Hepatocyte (in vitro differentiated cells): ENCODE measurements at regions not wholly inside any gene's neighbourhood (a gene's known extent, or its start where the extent isn't known, plus 50 kb on each side); places are given as distances from the start of the nearest gene placed in this dataset.
A peak's percentile ranks its signal among the peaks of the same experiment; 100 is the strongest.
"Not testable (repeated sequence)": the region's sequence is repeated elsewhere in the genome, so short reads cannot be mapped to it uniquely, and the experiment has no call there.

Experiments
- DNase-seq: peaks from one replicate; pipeline ENCODE4 v3.0.0-alpha.2; 2016; ENCODE audit warnings: low spot score
- H2AFZ ChIP-seq: fragments of 200-600 bp; sonication (generic); 2 replicates; pipeline ENCODE4 v1.6.0; 2016; ENCODE audit warnings: antibody characterized with exemption, mild to moderate bottlenecking
- H3K27ac ChIP-seq: fragments of 200-600 bp; sonication (generic); 2 replicates; pipeline ENCODE4 v1.5.1; 2016; ENCODE audit warnings: mild to moderate bottlenecking
- H3K27me3 ChIP-seq: fragments of 200-600 bp; sonication (generic); 2 replicates; pipeline ENCODE4 v1.6.1; 2016
- H3K36me3 ChIP-seq: fragments of 200-600 bp; sonication (generic); replicated peaks from 2 replicates; pipeline ENCODE4 v1.5.1; 2016; ENCODE audit warnings: low read depth; ENCODE audit not compliant: insufficient read depth
- H3K4me1 ChIP-seq: fragments of 200-600 bp; sonication (generic); 2 replicates; pipeline ENCODE4 v1.5.1; 2016; ENCODE audit warnings: mild to moderate bottlenecking, moderate library complexity; ENCODE audit not compliant: insufficient read depth
- H3K4me2 ChIP-seq: fragments of 200-600 bp; sonication (generic); 2 replicates; pipeline ENCODE4 v1.6.0; 2016
- H3K4me3 ChIP-seq: fragments of 200-600 bp; sonication (generic); 2 replicates; pipeline ENCODE4 v1.5.1; 2016; ENCODE audit warnings: mild to moderate bottlenecking
- H3K79me2 ChIP-seq: fragments of 200-600 bp; sonication (generic); 2 replicates; pipeline ENCODE4 v1.6.0; 2017; ENCODE audit warnings: mild to moderate bottlenecking
- H3K9me2 ChIP-seq: fragments of 200-600 bp; sonication (generic); replicated peaks from 2 replicates; pipeline ENCODE4 v1.6.0; 2017; ENCODE audit warnings: mild to moderate bottlenecking; ENCODE audit not compliant: insufficient read depth
- H3K9me3 ChIP-seq: fragments of 200-600 bp; sonication (generic); 2 replicates; pipeline ENCODE4 v1.5.1; 2016; ENCODE audit warnings: low read depth, mild to moderate bottlenecking
- H4K20me1 ChIP-seq: fragments of 200-600 bp; sonication (generic); 2 replicates; pipeline ENCODE4 v1.6.0; 2016; ENCODE audit warnings: mild to moderate bottlenecking; ENCODE audit not compliant: insufficient read depth, poor library complexity, severe bottlenecking
- EZH2 ChIP-seq: fragments of 200-600 bp; sonication (generic); IDR thresholded peaks from 2 replicates; pipeline ENCODE4 v1.6.1; 2016; ENCODE audit warnings: antibody characterized with exemption, mild to moderate bottlenecking, borderline replicate concordance
- EZH2phosphoT487 ChIP-seq: fragments of 200-600 bp; sonication (generic); IDR thresholded peaks from one replicate; pipeline ENCODE4 v1.6.1; 2018; ENCODE audit warnings: antibody characterized with exemption, mild to moderate bottlenecking, low read depth, moderate library complexity; ENCODE audit not compliant: unreplicated experiment, severe bottlenecking
- WGBS: methylation state at CpG from one replicate; pipeline ENCODE4 v1.1.6; 2016; ENCODE audit warnings: low lambda C conversion rate; ENCODE audit errors: missing lambda C conversion rate; 5-methylcytosine and 5-hydroxymethylcytosine counted together
- TF ChIP-seq, protein P1 (sequence below): fragments of 200-600 bp; sonication (generic); IDR thresholded peaks from 2 replicates; pipeline ENCODE4 v1.5.1; 2016; ENCODE audit warnings: antibody characterized with exemption, mild to moderate bottlenecking; ENCODE audit not compliant: poor library complexity

DNA sequence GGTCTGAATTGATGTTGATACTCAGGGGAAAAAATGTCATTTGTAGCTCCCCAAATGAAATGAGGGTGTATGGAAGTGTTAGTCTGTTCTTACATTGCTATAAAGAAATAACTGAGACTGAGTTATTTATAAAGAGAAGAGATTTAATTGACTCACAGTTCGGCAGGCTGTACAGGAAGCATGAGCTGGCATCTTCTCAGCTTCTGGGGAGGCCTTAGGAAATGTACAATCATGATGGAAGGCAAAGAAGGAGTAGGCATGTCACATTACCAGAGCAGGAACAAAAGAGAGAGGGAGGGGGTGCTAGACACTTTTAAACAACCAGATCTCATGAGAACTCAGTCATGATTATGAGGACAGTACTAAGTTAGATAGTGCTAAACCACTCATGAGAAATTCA, 1199.9 kb upstream of the DIAPH2 start:
- no peaks in the 10 kb centered on the region for H3K9me2 ChIP-seq
- H3K27ac ChIP-seq: no peak overlapping the region
- no peak overlapping the region for H3K4me2 ChIP-seq
- H4K20me1 ChIP-seq: no peaks in the 10 kb centered on the region
- no peak overlapping the region for H3K4me3 ChIP-seq
- no peaks in the 10 kb centered on the region for H3K36me3 ChIP-seq
- 72% methylated on average over 1 of the region's 1 CpG for WGBS
- no peaks in the 10 kb centered on the region for H3K27me3 ChIP-seq
- H3K4me1 ChIP-seq: no peaks in the 10 kb centered on the region
- TF ChIP-seq EZH2phosphoT487 (no peak), EZH2 (no peak)
- TF ChIP-seq, protein P1, sequence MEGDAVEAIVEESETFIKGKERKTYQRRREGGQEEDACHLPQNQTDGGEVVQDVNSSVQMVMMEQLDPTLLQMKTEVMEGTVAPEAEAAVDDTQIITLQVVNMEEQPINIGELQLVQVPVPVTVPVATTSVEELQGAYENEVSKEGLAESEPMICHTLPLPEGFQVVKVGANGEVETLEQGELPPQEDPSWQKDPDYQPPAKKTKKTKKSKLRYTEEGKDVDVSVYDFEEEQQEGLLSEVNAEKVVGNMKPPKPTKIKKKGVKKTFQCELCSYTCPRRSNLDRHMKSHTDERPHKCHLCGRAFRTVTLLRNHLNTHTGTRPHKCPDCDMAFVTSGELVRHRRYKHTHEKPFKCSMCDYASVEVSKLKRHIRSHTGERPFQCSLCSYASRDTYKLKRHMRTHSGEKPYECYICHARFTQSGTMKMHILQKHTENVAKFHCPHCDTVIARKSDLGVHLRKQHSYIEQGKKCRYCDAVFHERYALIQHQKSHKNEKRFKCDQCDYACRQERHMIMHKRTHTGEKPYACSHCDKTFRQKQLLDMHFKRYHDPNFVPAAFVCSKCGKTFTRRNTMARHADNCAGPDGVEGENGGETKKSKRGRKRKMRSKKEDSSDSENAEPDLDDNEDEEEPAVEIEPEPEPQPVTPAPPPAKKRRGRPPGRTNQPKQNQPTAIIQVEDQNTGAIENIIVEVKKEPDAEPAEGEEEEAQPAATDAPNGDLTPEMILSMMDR: no peak
- no peaks in the 10 kb centered on the region for H3K9me3 ChIP-seq
- no peak for DNase-seq
- no peak overlapping the region for H2AFZ ChIP-seq
- no peaks in the 10 kb centered on the region for H3K79me2 ChIP-seq

GRCh38 chrX:95505721-95506120, 1178.9 kb upstream of the DIAPH2 start:
- Histone ChIP-seq H3K9me3 (no peaks in the 10 kb centered on the region), H4K20me1 (no peaks in the 10 kb centered on the region), H3K27ac (no peak overlapping the region), H3K36me3 (no peaks in the 10 kb centered on the region), H2AFZ (no peak overlapping the region), H3K79me2 (no peaks in the 10 kb centered on the region), H3K9me2 (no peaks in the 10 kb centered on the region), H3K27me3 (no peaks in the 10 kb centered on the region), H3K4me3 (no peak overlapping the region), H3K4me1 (no peaks in the 10 kb centered on the region), H3K4me2 (no peak overlapping the region)
- DNase-seq: peak; percentile 17
- TF ChIP-seq EZH2phosphoT487 (no peak), EZH2 (no peak)
- TF ChIP-seq, protein P1: peak; percentile 32

- H3K79me2 ChIP-seq: no peaks in the 10 kb centered on the region
- no peaks in the 10 kb centered on the region for H3K36me3 ChIP-seq
- no peak overlapping the region for H3K27ac ChIP-seq
- 85% methylated on average over 2 of the region's 2 CpGs for WGBS
- no peaks in the 10 kb centered on the region for H3K27me3 ChIP-seq
- no peaks in the 10 kb centered on the region for H4K20me1 ChIP-seq
- DNase-seq: no peak
- H3K9me2 ChIP-seq: no peaks in the 10 kb centered on the region
- H3K9me3 ChIP-seq: no peaks in the 10 kb centered on the region
- no peak overlapping the region for H3K4me2 ChIP-seq
- H3K4me3 ChIP-seq: no peak overlapping the region
- TF ChIP-seq EZH2phosphoT487: no peak
- TF ChIP-seq, protein P1: no peak
- no peak for TF ChIP-seq EZH2
- no peak overlapping the region for H2AFZ ChIP-seq
- no peaks in the 10 kb centered on the region for H3K4me1 ChIP-seq
These were observed 1175.2 kb upstream of the DIAPH2 start for GRCh38 chrX:95509474-95509873.

GRCh38 chrX:95524018-95524417, 1160.6 kb upstream of the DIAPH2 start:
- H3K9me3 ChIP-seq, H3K79me2 ChIP-seq, H3K27me3 ChIP-seq: not testable (repeated sequence)

More at GRCh38 chrX:95524018-95524417, 1160.6 kb upstream of the DIAPH2 start:
- not testable (repeated sequence) for H2AFZ ChIP-seq, DNase-seq, H4K20me1 ChIP-seq, H3K9me2 ChIP-seq, H3K36me3 ChIP-seq, H3K27ac ChIP-seq, H3K4me1 ChIP-seq, H3K4me2 ChIP-seq, H3K4me3 ChIP-seq
- 87% methylated on average over 5 of the region's 5 CpGs for WGBS
